SJCRH30 (cell line): ENCODE measurements at regions not wholly inside any gene's neighbourhood (a gene's known extent, or its start where the extent isn't known, plus 50 kb on each side); places are given as distances from the start of the nearest gene placed in this dataset.

ENCODE experiments used
- DNase-seq, 2 experiments: peaks; one replicate each; pipeline ENCODE4 v3.0.0-alpha.2; 2015 to 2020
- H3K27ac ChIP-seq: fragments of 250-450 bp; sonication (Bioruptor Pico); 2 replicates; pipeline ENCODE4 v1.5.1; 2020; ENCODE audit warnings: mild to moderate bottlenecking, moderate library complexity
- H3K27me3 ChIP-seq: fragments of 250-450 bp; sonication (Bioruptor Pico); 2 replicates; pipeline ENCODE4 v1.5.1; 2020; ENCODE audit warnings: mild to moderate bottlenecking, moderate library complexity
- H3K36me3 ChIP-seq: fragments of 250-450 bp; sonication (Bioruptor Pico); 2 replicates; pipeline ENCODE4 v1.5.1; 2020; ENCODE audit warnings: mild to moderate bottlenecking, moderate library complexity
- H3K4me1 ChIP-seq: fragments of 250-450 bp; sonication (Bioruptor Pico); 2 replicates; pipeline ENCODE4 v1.5.1; 2020; ENCODE audit warnings: mild to moderate bottlenecking, moderate library complexity
- H3K4me3 ChIP-seq: fragments of 250-450 bp; sonication (Bioruptor Pico); 2 replicates; pipeline ENCODE4 v1.5.1; 2020; ENCODE audit warnings: mild to moderate bottlenecking, moderate library complexity
- H3K9me3 ChIP-seq: fragments of 250-450 bp; sonication (Bioruptor Pico); replicated peaks from 2 replicates; pipeline ENCODE4 v1.5.1; 2020; ENCODE audit warnings: mild to moderate bottlenecking, moderate library complexity

GRCh38 chr11:80379620-80380278 is 938.9 kb upstream of the TENM4 start:
- Histone ChIP-seq H3K27ac (no peak overlapping the region), H3K27me3 (no peaks in the 10 kb centered on the region), H3K4me3 (no peak overlapping the region), H3K9me3 (no peaks in the 10 kb centered on the region), H3K36me3 (no peaks in the 10 kb centered on the region), H3K4me1 (no peaks in the 10 kb centered on the region)
- DNase-seq = no peak

- H3K36me3 ChIP-seq = no peaks in the 10 kb centered on the region
- H3K4me1 ChIP-seq = no peaks in the 10 kb centered on the region
- H3K27ac ChIP-seq = no peak overlapping the region
- DNase-seq = no peak
- H3K27me3 ChIP-seq = no peaks in the 10 kb centered on the region
- no peak overlapping the region for H3K4me3 ChIP-seq
- H3K9me3 ChIP-seq = no peaks in the 10 kb centered on the region
Observed at GRCh38 chr11:80371931-80372330, 931.1 kb upstream of the TENM4 start.

GRCh38 chr11:80365980-80366379 is 925.1 kb upstream of the TENM4 start:
- H3K27me3 ChIP-seq = no peaks in the 10 kb centered on the region
- H3K36me3 ChIP-seq = no peaks in the 10 kb centered on the region

GRCh38 chr11:80365076-80365725 is 924.4 kb upstream of the TENM4 start:
- DNase-seq = no peak

More at GRCh38 chr11:80365980-80366379, 925.1 kb upstream of the TENM4 start:
- Histone ChIP-seq H3K4me3 (no peak overlapping the region), H3K9me3 (no peaks in the 10 kb centered on the region), H3K4me1 (no peaks in the 10 kb centered on the region), H3K27ac (no peak overlapping the region)
- no peak for DNase-seq

GRCh38 chr11:80362563-80363340 is 921.9 kb upstream of the TENM4 start:
- Histone ChIP-seq H3K9me3 (no peaks in the 10 kb centered on the region), H3K27ac (no peak overlapping the region), H3K4me3 (no peak overlapping the region), H3K27me3 (no peaks in the 10 kb centered on the region), H3K4me1 (no peaks in the 10 kb centered on the region), H3K36me3 (no peaks in the 10 kb centered on the region)
- no peak for DNase-seq

More at GRCh38 chr11:80365076-80365725, 924.4 kb upstream of the TENM4 start:
- no peaks in the 10 kb centered on the region for H3K36me3 ChIP-seq
- H3K4me3 ChIP-seq = no peak overlapping the region
- H3K27me3 ChIP-seq = no peaks in the 10 kb centered on the region
- H3K9me3 ChIP-seq = no peaks in the 10 kb centered on the region
- H3K27ac ChIP-seq = no peak overlapping the region
- H3K4me1 ChIP-seq = no peaks in the 10 kb centered on the region

- Histone ChIP-seq H3K4me3 (no peak overlapping the region), H3K4me1 (no peaks in the 10 kb centered on the region), H3K27me3 (no peaks in the 10 kb centered on the region), H3K36me3 (no peaks in the 10 kb centered on the region), H3K27ac (no peak overlapping the region), H3K9me3 (no peaks in the 10 kb centered on the region)
- no peak for DNase-seq
Observed at GRCh38 chr11:80355251-80355650, 914.4 kb upstream of the TENM4 start.

GRCh38 chr11:80350541-80350940 is 909.7 kb upstream of the TENM4 start:
- no peaks in the 10 kb centered on the region; the same call in 1 of the 2 replicates for H3K27me3 ChIP-seq
- H3K4me3 ChIP-seq = no peak overlapping the region
- H3K27ac ChIP-seq = no peak overlapping the region
- H3K4me1 ChIP-seq = no peaks in the 10 kb centered on the region
- H3K9me3 ChIP-seq = no peaks in the 10 kb centered on the region
- DNase-seq = no peak
- H3K36me3 ChIP-seq = no peaks in the 10 kb centered on the region

- Histone ChIP-seq H3K9me3 (no peaks in the 10 kb centered on the region), H3K4me3 (no peak overlapping the region), H3K36me3 (no peaks in the 10 kb centered on the region), H3K27ac (no peak overlapping the region), H3K27me3 (no peaks in the 10 kb centered on the region; the same call in 1 of the 2 replicates), H3K4me1 (no peaks in the 10 kb centered on the region)
- DNase-seq = no peak
Observed at GRCh38 chr11:80349997-80350396, 909.2 kb upstream of the TENM4 start.

GRCh38 chr11:80346353-80347059 is 905.7 kb upstream of the TENM4 start:
- no peak overlapping the region for H3K27ac ChIP-seq
- H3K27me3 ChIP-seq = no peaks in the 10 kb centered on the region; the same call in 1 of the 2 replicates
- H3K4me1 ChIP-seq = no peaks in the 10 kb centered on the region
- H3K9me3 ChIP-seq = no peaks in the 10 kb centered on the region
- no peaks in the 10 kb centered on the region for H3K36me3 ChIP-seq
- no peak for DNase-seq
- H3K4me3 ChIP-seq = no peak overlapping the region

- no peak overlapping the region for H3K27ac ChIP-seq
- no peaks in the 10 kb centered on the region for H3K9me3 ChIP-seq
- H3K36me3 ChIP-seq = no peaks in the 10 kb centered on the region
- no peaks in the 10 kb centered on the region; the same call in 1 of the 2 replicates for H3K27me3 ChIP-seq
- H3K4me3 ChIP-seq = no peak overlapping the region
- DNase-seq = no peak
- H3K4me1 ChIP-seq = no peaks in the 10 kb centered on the region
Observed at GRCh38 chr11:80343436-80343835, 902.6 kb upstream of the TENM4 start.

- Histone ChIP-seq H3K4me3 (no peak overlapping the region), H3K36me3 (no peaks in the 10 kb centered on the region), H3K4me1 (no peaks in the 10 kb centered on the region), H3K9me3 (no peaks in the 10 kb centered on the region), H3K27me3 (no peaks in the 10 kb centered on the region), H3K27ac (no peak overlapping the region)
- no peak for DNase-seq
Observed at GRCh38 chr11:80338231-80338630, 897.4 kb upstream of the TENM4 start.

GRCh38 chr11:80331694-80332093 is 890.9 kb upstream of the TENM4 start:
- H3K36me3 ChIP-seq = no peaks in the 10 kb centered on the region
- no peak overlapping the region for H3K4me3 ChIP-seq
- no peaks in the 10 kb centered on the region for H3K9me3 ChIP-seq
- DNase-seq = no peak
- no peaks in the 10 kb centered on the region for H3K27me3 ChIP-seq
- H3K4me1 ChIP-seq = no peaks in the 10 kb centered on the region
- no peak overlapping the region for H3K27ac ChIP-seq

GRCh38 chr11:80330264-80330663 is 889.4 kb upstream of the TENM4 start:
- DNase-seq = no peak
- no peak overlapping the region for H3K27ac ChIP-seq

GRCh38 chr11:80328774-80329173 is 887.9 kb upstream of the TENM4 start:
- H3K4me1 ChIP-seq = no peaks in the 10 kb centered on the region
- H3K9me3 ChIP-seq = no peaks in the 10 kb centered on the region
- no peaks in the 10 kb centered on the region for H3K36me3 ChIP-seq
- H3K4me3 ChIP-seq = no peak overlapping the region
- H3K27me3 ChIP-seq = no peaks in the 10 kb centered on the region
- no peak overlapping the region for H3K27ac ChIP-seq
- no peak for DNase-seq

More at GRCh38 chr11:80330264-80330663, 889.4 kb upstream of the TENM4 start:
- Histone ChIP-seq H3K4me3 (no peak overlapping the region), H3K4me1 (no peaks in the 10 kb centered on the region), H3K27me3 (no peaks in the 10 kb centered on the region), H3K9me3 (no peaks in the 10 kb centered on the region), H3K36me3 (no peaks in the 10 kb centered on the region)
